ENCODE measurements at regions not wholly inside any gene's neighbourhood (a gene's known extent, or its start where the extent isn't known, plus 50 kb on each side); places are given as distances from the start of the nearest gene placed in this dataset.

GRCh38 chr6:163867518-163868292, 453.2 kb downstream of the QKI start:
- Histone ChIP-seq H3K36me3 (replicated peaks; ENCODE audit: insufficient read depth, low read depth) (no peaks in the 10 kb centered on the region), H3K27ac (no peak overlapping the region), H3K4me3 (no peak overlapping the region), H3K79me2 (no peaks in the 10 kb centered on the region), H3K4me1 (ENCODE audit: insufficient read depth) (no peaks in the 10 kb centered on the region), H3K27me3 (peaks cover 4% of the 10 kb centered on the region), H3K4me2 (no peak overlapping the region), H3K9me2 (replicated peaks; ENCODE audit: insufficient read depth) (no peaks in the 10 kb centered on the region), H4K20me1 (ENCODE audit: insufficient read depth, poor library complexity, severe bottlenecking) (no peaks in the 10 kb centered on the region), H3K9me3 (ENCODE audit: low read depth) (no peaks in the 10 kb centered on the region), H2AFZ (no peak overlapping the region)
- DNase-seq (ENCODE audit: low spot score), result no peak
- 75% methylated on average over 31 of the region's 31 CpGs for WGBS (ENCODE audit: low lambda C conversion rate, missing lambda C conversion rate)
- TF ChIP-seq EZH2phosphoT487 (IDR thresholded peaks at IDR 0.05; ENCODE audit: low read depth, severe bottlenecking, unreplicated experiment) (no peak), CTCF (IDR thresholded peaks at IDR 0.05; ENCODE audit: poor library complexity) (no peak), EZH2 (IDR thresholded peaks at IDR 0.05; ENCODE audit: borderline replicate concordance) (no peak)

GRCh38 chr6:163866192-163866591, 451.7 kb downstream of the QKI start:
- no peak for DNase-seq (ENCODE audit: low spot score)
- H3K79me2 ChIP-seq, result no peaks in the 10 kb centered on the region
- peaks cover 4% of the 10 kb centered on the region for H3K27me3 ChIP-seq
- no peaks in the 10 kb centered on the region for H3K36me3 ChIP-seq (replicated peaks; ENCODE audit: insufficient read depth, low read depth)
- no peaks in the 10 kb centered on the region for H3K9me3 ChIP-seq (ENCODE audit: low read depth)
- H3K4me2 ChIP-seq, result no peak overlapping the region
- WGBS (ENCODE audit: low lambda C conversion rate, missing lambda C conversion rate), result 64% methylated on average over 9 of the region's 9 CpGs
- no peaks in the 10 kb centered on the region for H3K4me1 ChIP-seq (ENCODE audit: insufficient read depth)
- H3K9me2 ChIP-seq (replicated peaks; ENCODE audit: insufficient read depth), result no peaks in the 10 kb centered on the region
- H4K20me1 ChIP-seq (ENCODE audit: insufficient read depth, poor library complexity, severe bottlenecking), result no peaks in the 10 kb centered on the region
- H3K27ac ChIP-seq, result no peak overlapping the region
- TF ChIP-seq EZH2phosphoT487 (IDR thresholded peaks at IDR 0.05; ENCODE audit: low read depth, severe bottlenecking, unreplicated experiment), result no peak
- no peak for TF ChIP-seq EZH2 (IDR thresholded peaks at IDR 0.05; ENCODE audit: borderline replicate concordance)
- TF ChIP-seq CTCF (IDR thresholded peaks at IDR 0.05; ENCODE audit: poor library complexity), result no peak
- no peak overlapping the region for H2AFZ ChIP-seq
- H3K4me3 ChIP-seq, result no peak overlapping the region

GRCh38 chr6:163863565-163863964, 449.0 kb downstream of the QKI start:
- no peak overlapping the region for H2AFZ ChIP-seq
- TF ChIP-seq EZH2 (IDR thresholded peaks at IDR 0.05; ENCODE audit: borderline replicate concordance), result no peak
- no peak for TF ChIP-seq EZH2phosphoT487 (IDR thresholded peaks at IDR 0.05; ENCODE audit: low read depth, severe bottlenecking, unreplicated experiment)
- no peak for TF ChIP-seq CTCF (IDR thresholded peaks at IDR 0.05; ENCODE audit: poor library complexity)
- WGBS (ENCODE audit: low lambda C conversion rate, missing lambda C conversion rate), result 89% methylated on average over 6 of the region's 6 CpGs
- H3K9me2 ChIP-seq (replicated peaks; ENCODE audit: insufficient read depth), result no peaks in the 10 kb centered on the region
- no peak overlapping the region for H3K4me2 ChIP-seq
- no peak overlapping the region for H3K4me3 ChIP-seq
- no peaks in the 10 kb centered on the region for H3K36me3 ChIP-seq (replicated peaks; ENCODE audit: insufficient read depth, low read depth)
- peaks cover 4% of the 10 kb centered on the region for H3K27me3 ChIP-seq
- DNase-seq (ENCODE audit: low spot score), result no peak
- H3K27ac ChIP-seq, result no peak overlapping the region
- H3K4me1 ChIP-seq (ENCODE audit: insufficient read depth), result no peaks in the 10 kb centered on the region
- H3K79me2 ChIP-seq, result no peaks in the 10 kb centered on the region
- H3K9me3 ChIP-seq (ENCODE audit: low read depth), result no peaks in the 10 kb centered on the region
- H4K20me1 ChIP-seq (ENCODE audit: insufficient read depth, poor library complexity, severe bottlenecking), result no peaks in the 10 kb centered on the region
